ENCODE measurements at regions not wholly inside any gene's neighbourhood (a gene's known extent, or its start where the extent isn't known, plus 50 kb on each side); places are given as distances from the start of the nearest gene placed in this dataset.

DNA sequence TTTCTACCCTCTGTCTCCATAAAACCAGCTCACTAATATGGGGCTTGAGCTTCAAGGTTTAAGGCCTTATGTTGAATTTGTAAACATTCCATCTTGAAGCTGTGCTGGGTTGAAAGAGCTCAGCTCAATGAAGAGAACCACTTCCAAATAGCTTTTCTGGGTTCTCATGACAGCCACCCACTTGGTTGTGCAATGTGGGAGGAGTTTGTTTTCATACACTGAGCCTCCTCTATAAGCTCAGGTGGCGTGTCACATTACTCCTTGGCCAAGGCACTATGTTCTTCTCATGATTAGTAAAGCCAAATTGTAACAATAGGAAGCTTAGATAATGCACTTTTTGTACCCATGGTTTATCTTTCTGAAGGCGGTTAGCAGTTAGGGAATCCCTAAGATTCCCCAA, 265.6 kb downstream of the PTEN start:
- ATAC-seq: no peak
- no peak for DNase-seq
- Histone ChIP-seq H3K27me3 (ENCODE audit: control insufficient read depth, insufficient read depth, low read length) (no peaks in the 10 kb centered on the region), H3K9me3 (ENCODE audit: control insufficient read depth, insufficient read depth, low read length) (no peaks in the 10 kb centered on the region), H3K27ac (ENCODE audit: low read length) (no peak overlapping the region), H3K4me3 (ENCODE audit: low read length) (no peak overlapping the region), H3K36me3 (ENCODE audit: control insufficient read depth, insufficient read depth, low read length) (no peaks in the 10 kb centered on the region), H3K4me1 (ENCODE audit: control insufficient read depth, insufficient read depth, low read length) (no peaks in the 10 kb centered on the region)
- H3K9me3 Mint-ChIP-seq: no peaks in the 10 kb centered on the region
- no peak for TF ChIP-seq CTCF (IDR thresholded peaks at IDR 0.05)
- H3K36me3 Mint-ChIP-seq: no peaks in the 10 kb centered on the region
- peaks cover 3 to 5% of the 10 kb centered on the region in 2 donors for H3K27me3 Mint-ChIP-seq (ENCODE audit: low read depth in 2 of 2)
- H3K4me3 Mint-ChIP-seq: no peak overlapping the region
- no peak overlapping the region for H3K27ac Mint-ChIP-seq
- intact Hi-C loops (cut with micrococcal nuclease): no loop called here
- 91% methylated on average over 1 of the region's 2 CpGs for WGBS (ENCODE audit: insufficient coverage)
- H3K4me1 Mint-ChIP-seq: peaks cover 0 to 4% of the 10 kb centered on the region in 2 donors

DNA sequence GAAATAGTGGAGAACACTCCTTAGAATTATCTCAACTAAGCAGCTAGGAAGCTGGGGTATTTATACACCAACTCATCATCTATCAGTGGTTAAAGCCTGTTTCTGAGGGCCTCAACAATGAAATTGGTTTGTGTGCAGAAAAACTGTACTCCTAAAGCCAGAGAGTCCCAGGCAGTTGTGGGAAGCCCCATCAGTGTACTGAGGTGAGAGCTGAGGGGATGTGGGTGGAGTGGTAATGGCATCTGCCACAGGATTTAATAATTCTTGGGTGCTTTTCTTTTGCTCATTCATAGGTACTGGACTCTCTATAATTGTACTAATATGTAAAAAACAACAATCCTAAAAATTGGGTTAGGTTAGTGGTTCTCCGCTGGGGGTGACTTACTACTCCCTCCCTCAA, 267.5 kb downstream of the PTEN start:
- peaks cover 3 to 4% of the 10 kb centered on the region in 2 donors for H3K4me1 Mint-ChIP-seq
- Histone ChIP-seq H3K27ac (ENCODE audit: low read length) (no peak overlapping the region), H3K9me3 (ENCODE audit: control insufficient read depth, insufficient read depth, low read length) (no peaks in the 10 kb centered on the region), H3K27me3 (ENCODE audit: control insufficient read depth, insufficient read depth, low read length) (no peaks in the 10 kb centered on the region), H3K4me1 (ENCODE audit: control insufficient read depth, insufficient read depth, low read length) (no peaks in the 10 kb centered on the region), H3K36me3 (ENCODE audit: control insufficient read depth, insufficient read depth, low read length) (no peaks in the 10 kb centered on the region), H3K4me3 (ENCODE audit: low read length) (no peak overlapping the region)
- DNase-seq (no peak), ATAC-seq (no peak)
- WGBS (ENCODE audit: insufficient coverage): no CpG with 5 or more reads among the region's 1 CpG
- no peak overlapping the region for H3K27ac Mint-ChIP-seq
- peaks cover 0 to 3% of the 10 kb centered on the region in 2 donors for H3K9me3 Mint-ChIP-seq
- H3K4me3 Mint-ChIP-seq: no peak overlapping the region
- H3K36me3 Mint-ChIP-seq: no peaks in the 10 kb centered on the region
- peaks cover 0 to 2% of the 10 kb centered on the region in 2 donors for H3K27me3 Mint-ChIP-seq (ENCODE audit: low read depth in 2 of 2)
- no peak for TF ChIP-seq CTCF (IDR thresholded peaks at IDR 0.05)
- intact Hi-C loops (cut with micrococcal nuclease): no loop called here

DNA sequence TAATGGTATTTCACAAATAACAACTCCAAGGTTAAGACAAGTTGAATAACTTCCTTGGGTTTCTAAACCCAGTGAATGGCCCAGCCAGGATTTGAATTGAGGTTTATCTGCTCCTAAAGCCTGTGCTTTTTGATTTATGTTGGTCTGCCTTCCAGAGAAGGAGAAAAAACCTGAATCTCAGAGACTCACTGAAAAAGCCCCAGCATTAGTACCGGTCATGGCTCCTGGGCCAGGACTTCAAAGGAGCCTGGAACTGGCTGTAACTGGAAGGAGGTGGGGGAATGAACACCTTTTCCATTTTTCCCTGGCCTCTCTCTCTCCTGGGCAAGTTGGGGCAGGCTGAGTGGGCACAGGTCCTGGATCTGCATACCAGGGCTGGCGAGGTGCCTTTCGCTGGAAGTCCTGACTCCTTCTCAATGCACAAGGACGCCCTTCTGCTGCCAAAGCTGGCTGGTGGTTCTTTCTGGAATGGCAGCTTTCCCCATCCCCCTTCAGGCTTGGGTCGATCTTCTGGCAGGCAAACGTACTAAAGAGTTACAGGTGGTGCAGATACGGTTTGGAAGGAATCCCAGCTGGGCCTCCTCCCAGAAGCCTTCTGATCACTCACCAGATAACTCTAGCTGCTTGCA, 268.2 kb downstream of the PTEN start:
- no peaks in the 10 kb centered on the region for H3K9me3 ChIP-seq (ENCODE audit: control insufficient read depth, insufficient read depth, low read length)
- H3K27me3 ChIP-seq (ENCODE audit: control insufficient read depth, insufficient read depth, low read length): no peaks in the 10 kb centered on the region
- intact Hi-C loops (cut with micrococcal nuclease): no loop called here
- peaks cover 9 to 11% of the 10 kb centered on the region in 2 donors for H3K4me1 Mint-ChIP-seq
- no peaks in the 10 kb centered on the region for H3K36me3 ChIP-seq (ENCODE audit: control insufficient read depth, insufficient read depth, low read length)
- no peak overlapping the region for H3K27ac ChIP-seq (ENCODE audit: low read length)
- H3K4me3 Mint-ChIP-seq: no peak overlapping the region
- no peak for TF ChIP-seq CTCF (IDR thresholded peaks at IDR 0.05)
- DNase-seq (no peak), ATAC-seq (no peak)
- H3K27me3 Mint-ChIP-seq (ENCODE audit: low read depth in 2 of 2): no peaks in the 10 kb centered on the region
- 97% methylated on average over 7 of the region's 7 CpGs for WGBS (ENCODE audit: insufficient coverage)
- no peaks in the 10 kb centered on the region for H3K36me3 Mint-ChIP-seq
- peaks cover 4% of the 10 kb centered on the region for H3K4me1 ChIP-seq (ENCODE audit: control insufficient read depth, insufficient read depth, low read length)
- no peak overlapping the region for H3K27ac Mint-ChIP-seq
- H3K4me3 ChIP-seq (ENCODE audit: low read length): no peak overlapping the region
- H3K9me3 Mint-ChIP-seq: peaks cover 0 to 3% of the 10 kb centered on the region in 2 donors

DNA sequence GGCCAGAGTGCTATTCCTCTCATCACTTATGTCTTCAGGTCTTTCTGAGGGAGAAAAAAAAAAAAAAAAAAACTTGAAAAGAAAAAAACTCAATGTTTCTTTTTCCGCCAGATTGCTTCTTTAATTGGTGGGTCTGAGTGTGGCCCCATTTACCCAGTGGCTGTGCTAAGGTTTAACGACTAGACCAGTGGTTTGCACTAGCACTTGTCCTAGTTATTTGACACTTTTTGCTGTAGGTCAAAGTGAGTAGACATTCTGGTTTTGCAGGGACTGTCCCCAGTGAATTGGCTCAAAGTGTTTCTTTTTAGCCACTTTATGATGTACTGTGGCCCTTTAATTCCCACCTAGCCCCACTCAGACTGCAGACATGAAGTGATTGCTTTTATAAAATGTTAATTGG, 273.3 kb downstream of the PTEN start:
- Histone ChIP-seq H3K36me3 (ENCODE audit: control insufficient read depth, insufficient read depth, low read length) (no peaks in the 10 kb centered on the region), H3K4me1 (ENCODE audit: control insufficient read depth, insufficient read depth, low read length) (peaks cover 4% of the 10 kb centered on the region), H3K27ac (ENCODE audit: low read length) (no peak overlapping the region), H3K27me3 (ENCODE audit: control insufficient read depth, insufficient read depth, low read length) (no peaks in the 10 kb centered on the region), H3K4me3 (ENCODE audit: low read length) (no peak overlapping the region), H3K9me3 (ENCODE audit: control insufficient read depth, insufficient read depth, low read length) (no peaks in the 10 kb centered on the region)
- WGBS (ENCODE audit: insufficient coverage): 42% methylated on average over 2 of the region's 2 CpGs
- H3K27me3 Mint-ChIP-seq (ENCODE audit: low read depth in 2 of 2): peaks cover 0 to 14% of the 10 kb centered on the region in 2 donors
- H3K9me3 Mint-ChIP-seq: peaks cover 0 to 3% of the 10 kb centered on the region in 2 donors
- DNase-seq (no peak), ATAC-seq (peak in 1 of 3 donors; percentile 54)
- H3K4me1 Mint-ChIP-seq: peaks cover 23% of the 10 kb centered on the region in 2 donors
- no peaks in the 10 kb centered on the region for H3K36me3 Mint-ChIP-seq
- no peak overlapping the region for H3K27ac Mint-ChIP-seq
- intact Hi-C loops (cut with micrococcal nuclease): no loop called here
- no peak for TF ChIP-seq CTCF (IDR thresholded peaks at IDR 0.05)
- no peak overlapping the region for H3K4me3 Mint-ChIP-seq

All from natural killer cell (primary cell).